ENCODE measurements at regions not wholly inside any gene's neighbourhood (a gene's known extent, or its start where the extent isn't known, plus 50 kb on each side); places are given as distances from the start of the nearest gene placed in this dataset.

GRCh38 chr11:37072538-37073055 is 474.6 kb upstream of the RAG2 start:
- no peak for DNase-seq (ENCODE audit: low read depth)

- DNase-seq (ENCODE audit: low read depth), result no peak
Observed at GRCh38 chr11:37050311-37050710, 452.3 kb upstream of the RAG2 start.

- DNase-seq (ENCODE audit: low read depth), result no peak
Observed at GRCh38 chr11:37040921-37041320, 442.9 kb upstream of the RAG2 start.

- no peak for DNase-seq (ENCODE audit: low read depth)
Observed at GRCh38 chr11:37038911-37039310, 440.9 kb upstream of the RAG2 start.

- no peak for DNase-seq (ENCODE audit: low read depth)
Observed at GRCh38 chr11:37026741-37027140, 428.7 kb upstream of the RAG2 start.

GRCh38 chr11:37026326-37026725 is 428.3 kb upstream of the RAG2 start:
- no peak for DNase-seq (ENCODE audit: low read depth)

GRCh38 chr11:37006563-37006962 is 408.5 kb upstream of the RAG2 start:
- DNase-seq (ENCODE audit: low read depth), result no peak

GRCh38 chr11:37002831-37003230 is 404.8 kb upstream of the RAG2 start:
- no peak for DNase-seq (ENCODE audit: low read depth)

GRCh38 chr11:36997656-36998055 is 399.6 kb upstream of the RAG2 start:
- DNase-seq (ENCODE audit: low read depth), result no peak

GRCh38 chr11:36996795-36997194 is 398.8 kb upstream of the RAG2 start:
- DNase-seq (ENCODE audit: low read depth), result no peak

GRCh38 chr11:36994208-36994607 is 396.2 kb upstream of the RAG2 start:
- no peak for DNase-seq (ENCODE audit: low read depth)

- no peak for DNase-seq (ENCODE audit: low read depth)
Observed at GRCh38 chr11:36988556-36988955, 390.5 kb upstream of the RAG2 start.

GRCh38 chr11:36985562-36985961 is 387.5 kb upstream of the RAG2 start:
- no peak for DNase-seq (ENCODE audit: low read depth)

- DNase-seq (ENCODE audit: low read depth), result no peak
Observed at GRCh38 chr11:36976741-36977140, 378.7 kb upstream of the RAG2 start.

- DNase-seq (ENCODE audit: low read depth), result no peak
Observed at GRCh38 chr11:36974771-36975170, 376.7 kb upstream of the RAG2 start.

- DNase-seq (ENCODE audit: low read depth), result no peak
Observed at GRCh38 chr11:36953976-36954375, 355.9 kb upstream of the RAG2 start.

- no peak for DNase-seq (ENCODE audit: low read depth)
Observed at GRCh38 chr11:36948460-36949127, 350.6 kb upstream of the RAG2 start.

GRCh38 chr11:36945384-36945783 is 347.3 kb upstream of the RAG2 start:
- no peak for DNase-seq (ENCODE audit: low read depth)

GRCh38 chr11:36933481-36933880 is 335.4 kb upstream of the RAG2 start:
- DNase-seq (ENCODE audit: low read depth), result no peak

GRCh38 chr11:36931139-36931538 is 333.1 kb upstream of the RAG2 start:
- no peak for DNase-seq (ENCODE audit: low read depth)

GRCh38 chr11:36930256-36930655 is 332.2 kb upstream of the RAG2 start:
- DNase-seq (ENCODE audit: low read depth), result no peak

GRCh38 chr11:36929401-36929800 is 331.4 kb upstream of the RAG2 start:
- DNase-seq (ENCODE audit: low read depth), result no peak

- no peak for DNase-seq (ENCODE audit: low read depth)
Observed at GRCh38 chr11:36928621-36929020, 330.6 kb upstream of the RAG2 start.

GRCh38 chr11:36899800-36900199 is 301.8 kb upstream of the RAG2 start:
- DNase-seq (ENCODE audit: low read depth), result no peak
